K562 (cell line): ENCODE measurements at regions not wholly inside any gene's neighbourhood (a gene's known extent, or its start where the extent isn't known, plus 50 kb on each side); places are given as distances from the start of the nearest gene placed in this dataset.

ENCODE experiments used
- ATAC-seq: fragments of 200-7000 bp; cut with Tn5 transposase; 3 replicates; pipeline ENCODE4 v1.9.1; 2020; ENCODE audit warnings: moderate library complexity
- BruUV-seq: library from RNA; stranded (reverse); fragments of 400-500 nt; replicated peaks from 2 replicates; lab custom pipeline; 2021; lab: Mats Ljungman, UMichigan
- CTCF ChIA-PET: fragments of 300-600 bp; formaldehyde crosslinking; extraction: SDS; loops from one replicate; lab custom pipeline; 2021; ENCODE audit warnings: low intra/inter-chr PET ratio; lab: Yijun Ruan, JAX
- POLR2A ChIA-PET: fragments of 300-600, 350-650 bp; sonication (Branson Sonifier 250); formaldehyde crosslinking; extraction: SDS; loops from one replicate; lab custom pipeline; 2021; ENCODE audit warnings: antibody characterized with exemption, inconsistent platforms; lab: Yijun Ruan, JAX
- DNase-seq, 4 experiments: peaks; one replicate each; pipeline versions ENCODE4 v3.0.0 to v3.0.0-alpha.2; 2011 to 2018; ENCODE audit warnings: low spot score in 3 of 4, mixed read lengths in 3 of 4; ENCODE audit errors: extremely low read depth in 1 of 4
- FAIRE-seq: peaks from 2 replicates; lab custom pipeline; 2011; peaks lifted over from hg19 to GRCh38; lab: Jason Lieb, UNC
- H2AFZ ChIP-seq: 2 replicates; pipeline ENCODE4 v1.6.0; 2011; ENCODE audit warnings: low read depth, low read length, control low read depth, inconsistent platforms
- H3K27ac ChIP-seq: fragments of 200-600 bp; 3 replicates; pipeline ENCODE4 v1.8.0; 2011; ENCODE audit warnings: low read depth, mild to moderate bottlenecking, control low read depth, inconsistent platforms, low read length, moderate library complexity, mixed read lengths; ENCODE audit errors: extremely low read depth
- H3K27me3 ChIP-seq, 2 experiments: fragments of 300-600 bp in 1 of 2; 2 replicates in 1 of 2; 3 replicates in 1 of 2; pipeline versions ENCODE4 v1.6.0 to v1.8.0; 2011; ENCODE audit warnings: inconsistent platforms in 2 of 2, low read length in 2 of 2, mild to moderate bottlenecking in 1 of 2, mixed read lengths in 1 of 2, moderate library complexity in 1 of 2; ENCODE audit not compliant: control insufficient read depth in 2 of 2, insufficient read depth in 2 of 2
- H3K36me3 ChIP-seq: fragments of 300-600 bp; 3 replicates; pipeline ENCODE4 v1.8.0; 2011; ENCODE audit warnings: mild to moderate bottlenecking, low read length, inconsistent platforms; ENCODE audit not compliant: control insufficient read depth, insufficient read depth
- H3K4me1 ChIP-seq, 2 experiments: fragments of 200-600 bp in 1 of 2; replicated peaks in 1 of 2; 2 replicates in 1 of 2; 3 replicates in 1 of 2; pipeline versions ENCODE4 v1.5.1 to v1.8.0; 2011; ENCODE audit warnings: inconsistent platforms in 2 of 2, low read length in 2 of 2, mild to moderate bottlenecking in 1 of 2, mixed read lengths in 1 of 2, moderate library complexity in 1 of 2; ENCODE audit not compliant: control insufficient read depth in 2 of 2, insufficient read depth in 2 of 2
- H3K4me2 ChIP-seq: 2 replicates; pipeline ENCODE4 v1.6.1; 2011; ENCODE audit warnings: low read length, control low read depth, inconsistent platforms, mixed read lengths; ENCODE audit not compliant: insufficient read depth
- H3K4me3 ChIP-seq: fragments of 200-600 bp; sonication (generic), shearing (Covaris generic); 2 replicates; pipeline ENCODE4 v1.5.1; 2016; ENCODE audit warnings: control low read depth, inconsistent platforms
- H3K79me2 ChIP-seq: fragments of 200-600 bp; 3 replicates; pipeline ENCODE4 v1.8.0; 2011; ENCODE audit warnings: low read length, inconsistent platforms; ENCODE audit not compliant: control insufficient read depth, insufficient read depth
- H3K9ac ChIP-seq, 2 experiments: 2 replicates each; pipeline versions ENCODE4 v1.6.0 to v1.6.1; 2011; ENCODE audit warnings: low read depth in 2 of 2, low read length in 2 of 2, control low read depth in 1 of 2, inconsistent platforms in 1 of 2, mild to moderate bottlenecking in 1 of 2, mixed read lengths in 1 of 2; ENCODE audit not compliant: insufficient read depth in 1 of 2
- H3K9me1 ChIP-seq: one replicate; pipeline ENCODE4 v1.6.0; 2011; ENCODE audit warnings: inconsistent platforms, mild to moderate bottlenecking, low read length, moderate library complexity; ENCODE audit not compliant: control insufficient read depth, insufficient read depth
- H3K9me3 ChIP-seq: replicated peaks from 2 replicates; pipeline ENCODE4 v1.5.1; 2011; ENCODE audit warnings: low read depth, low read length, inconsistent platforms; ENCODE audit not compliant: control insufficient read depth, insufficient read depth
- H4K20me1 ChIP-seq: replicated peaks from 2 replicates; pipeline ENCODE4 v1.6.1; 2011; ENCODE audit warnings: low read length, inconsistent platforms, mixed read lengths; ENCODE audit not compliant: control insufficient read depth, insufficient read depth
- BRD9 ChIP-seq: fragments of 450-650 bp; IDR thresholded peaks from 2 replicates; pipeline ENCODE4 v1.6.1; 2018; ENCODE audit warnings: low read depth; ENCODE audit not compliant: partially characterized antibody
- CHD1 ChIP-seq: fragments of 200-600 bp; sonication (generic); IDR thresholded peaks from one replicate; pipeline ENCODE4 v1.6.1; 2012; ENCODE audit warnings: mild to moderate bottlenecking, moderate library complexity, low read length, inconsistent platforms
- DNMT1 ChIP-seq: fragments of 450-650 bp; IDR thresholded peaks from 2 replicates; pipeline ENCODE4 v1.6.1; 2016; ENCODE audit warnings: antibody characterized with exemption, mild to moderate bottlenecking
- ERF ChIP-seq: fragments of 450-650 bp; formaldehyde crosslinking; IDR thresholded peaks from 2 replicates; pipeline ENCODE4 v1.4.0; 2020; ENCODE audit warnings: mild to moderate bottlenecking, mixed read lengths
- KDM2B ChIP-seq: fragments of 250-450 bp; sonication (Bioruptor Pico); IDR thresholded peaks from 2 replicates; pipeline ENCODE4 v1.8.0; 2021; ENCODE audit warnings: mild to moderate bottlenecking, moderate library complexity
- NCOA4 ChIP-seq: fragments of 450-650 bp; IDR thresholded peaks from 2 replicates; pipeline ENCODE4 v1.6.1; 2018; ENCODE audit warnings: mild to moderate bottlenecking; ENCODE audit not compliant: partially characterized antibody
- PRMT5 ChIP-seq: sonication (generic); formaldehyde crosslinking; IDR thresholded peaks from 2 replicates; pipeline ENCODE4 v1.5.0; 2020; ENCODE audit warnings: missing genetic modification reagents
- SAFB2 ChIP-seq: fragments of 200-400 bp; formaldehyde crosslinking; IDR thresholded peaks from 2 replicates; pipeline ENCODE4 v1.6.1; 2018; ENCODE audit warnings: borderline replicate concordance, low read length, low read depth, moderate library complexity; ENCODE audit not compliant: severe bottlenecking
- ZC3H11A ChIP-seq: IDR thresholded peaks from 2 replicates; pipeline ENCODE4 v1.6.1; 2012; ENCODE audit warnings: low read depth, low read length, improper control_type of control experiment
- ZNF282 ChIP-seq: sonication (generic); formaldehyde crosslinking; IDR thresholded peaks from 2 replicates; pipeline ENCODE4 v1.8.1; 2023; ENCODE audit warnings: missing genetic modification reagents
- WGBS: fragments of 100-300 bp; shearing (Covaris generic); methylation state at CpG from one replicate; pipeline ENCODE4 v1.1.6; 2016; ENCODE audit warnings: low coverage, mixed read lengths; ENCODE audit not compliant: insufficient coverage; ENCODE audit errors: missing lambda C conversion rate; 5-methylcytosine and 5-hydroxymethylcytosine counted together
- in situ Hi-C: fragments of 300-500 bp; cut with MboI; formaldehyde crosslinking; loops from 4 replicates; pipeline ENCODE4 v1.15.0; 2018; ENCODE audit warnings: inconsistent platforms, mixed read lengths
- intact Hi-C: fragments of 100-400 bp; cut with micrococcal nuclease; formaldehyde crosslinking; loops from 2 replicates; pipeline ENCODE4 v1.14.2; 2022
- TF ChIP-seq, protein P1 (sequence below): fragments of 250-450 bp; sonication (Bioruptor Pico); IDR thresholded peaks from 2 replicates; pipeline ENCODE4 v1.5.1; 2021; ENCODE audit warnings: mild to moderate bottlenecking
- TF ChIP-seq, protein P2 (sequence below): fragments of 450-650 bp; IDR thresholded peaks from 2 replicates; pipeline ENCODE4 v1.6.1; 2018; ENCODE audit not compliant: partially characterized antibody
- TF ChIP-seq, protein P3 (sequence below): fragments of 450-650 bp; formaldehyde crosslinking; IDR thresholded peaks from 2 replicates; pipeline ENCODE4 v1.4.0; 2020; ENCODE audit warnings: mild to moderate bottlenecking, moderate library complexity
- TF ChIP-seq, protein P4 (sequence below): sonication (generic); formaldehyde crosslinking; IDR thresholded peaks from 2 replicates; pipeline ENCODE4 v1.8.1; 2022; ENCODE audit warnings: missing genetic modification reagents

DNA sequence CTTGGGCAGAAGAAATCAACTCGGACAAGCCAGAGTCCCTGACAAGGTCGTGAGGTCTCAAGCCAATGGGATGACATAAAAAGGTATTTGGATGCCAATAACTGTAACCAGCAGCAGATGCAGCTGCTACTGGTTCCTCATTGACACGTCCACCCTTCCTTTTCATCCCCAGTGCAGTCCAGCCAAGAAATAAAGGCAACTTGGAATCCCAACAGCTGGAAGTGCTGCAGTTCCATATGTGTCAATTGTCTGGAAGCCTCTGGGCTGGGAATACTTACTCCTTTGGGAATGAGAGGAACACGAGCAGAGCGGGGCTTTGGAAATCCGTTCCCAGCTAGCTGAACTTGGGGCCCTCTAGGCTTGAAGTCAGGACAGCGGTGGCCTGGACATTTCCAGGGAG lies 360.4 kb upstream of the ZFHX3 start (continued):
- TF ChIP-seq, protein P1, sequence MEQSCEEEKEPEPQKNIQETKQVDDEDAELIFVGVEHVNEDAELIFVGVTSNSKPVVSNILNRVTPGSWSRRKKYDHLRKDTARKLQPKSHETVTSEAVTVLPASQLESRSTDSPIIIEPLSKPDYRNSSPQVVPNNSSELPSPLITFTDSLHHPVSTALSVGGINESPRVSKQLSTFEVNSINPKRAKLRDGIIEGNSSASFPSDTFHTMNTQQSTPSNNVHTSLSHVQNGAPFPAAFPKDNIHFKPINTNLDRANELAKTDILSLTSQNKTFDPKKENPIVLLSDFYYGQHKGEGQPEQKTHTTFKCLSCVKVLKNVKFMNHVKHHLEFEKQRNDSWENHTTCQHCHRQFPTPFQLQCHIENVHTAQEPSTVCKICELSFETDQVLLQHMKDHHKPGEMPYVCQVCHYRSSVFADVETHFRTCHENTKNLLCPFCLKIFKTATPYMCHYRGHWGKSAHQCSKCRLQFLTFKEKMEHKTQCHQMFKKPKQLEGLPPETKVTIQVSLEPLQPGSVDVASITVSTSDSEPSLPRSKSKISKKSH (CRISPR knock-in tag): no peak
- no peak for TF ChIP-seq PRMT5 (CRISPR knock-in tag)
- no peak for TF ChIP-seq ERF
- no peak for TF ChIP-seq ZC3H11A

DNA sequence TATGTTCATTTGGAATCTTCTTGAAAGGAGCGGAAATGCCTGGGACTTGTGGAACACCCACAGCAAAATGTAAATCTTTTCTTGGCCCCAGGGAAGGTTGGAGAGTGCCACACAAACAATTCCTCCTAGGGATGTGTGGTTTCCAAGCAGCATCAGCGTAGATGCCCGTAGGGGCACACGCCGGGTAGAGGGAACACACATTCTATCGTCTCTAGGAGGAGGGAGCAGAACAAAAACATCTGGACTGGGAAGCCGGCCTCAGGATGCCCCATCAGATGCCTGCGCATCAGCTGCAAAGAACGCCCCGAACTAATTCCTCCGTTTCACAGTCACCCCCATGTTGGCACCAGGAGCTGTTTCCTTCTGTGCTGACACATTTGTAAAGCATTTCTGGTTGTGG lies 357.9 kb upstream of the ZFHX3 start:
- WGBS: 0% methylated on average over 11 of the region's 11 CpGs
- Histone ChIP-seq H3K27me3 (peaks cover 0 to 19% of the 10 kb centered on the region in 2 experiments; a peak in 2 of 5 replicates), H3K4me1 (no peaks in the 10 kb centered on the region), H3K36me3 (no peaks in the 10 kb centered on the region), H4K20me1 (no peaks in the 10 kb centered on the region; the same call in 1 of the 2 replicates), H3K4me3 (no peak overlapping the region), H3K4me2 (no peak overlapping the region), H2AFZ (no peak overlapping the region), H3K9me3 (no peaks in the 10 kb centered on the region), H3K79me2 (no peaks in the 10 kb centered on the region), H3K27ac (no peak overlapping the region), H3K9me1 (no peaks in the 10 kb centered on the region), H3K9ac (no peak overlapping the region)
- DNase-seq: no peak
- in situ Hi-C loops: no loop called here
- intact Hi-C loops: no loop called here
- POLR2A ChIA-PET: no interaction called here
- ATAC-seq: no peak
- BruUV-seq: no TSS peak
- FAIRE-seq: no peak
- CTCF ChIA-PET: no interaction called here
- no peak for TF ChIP-seq ZNF282 (CRISPR knock-in tag)
- TF ChIP-seq, protein P2, sequence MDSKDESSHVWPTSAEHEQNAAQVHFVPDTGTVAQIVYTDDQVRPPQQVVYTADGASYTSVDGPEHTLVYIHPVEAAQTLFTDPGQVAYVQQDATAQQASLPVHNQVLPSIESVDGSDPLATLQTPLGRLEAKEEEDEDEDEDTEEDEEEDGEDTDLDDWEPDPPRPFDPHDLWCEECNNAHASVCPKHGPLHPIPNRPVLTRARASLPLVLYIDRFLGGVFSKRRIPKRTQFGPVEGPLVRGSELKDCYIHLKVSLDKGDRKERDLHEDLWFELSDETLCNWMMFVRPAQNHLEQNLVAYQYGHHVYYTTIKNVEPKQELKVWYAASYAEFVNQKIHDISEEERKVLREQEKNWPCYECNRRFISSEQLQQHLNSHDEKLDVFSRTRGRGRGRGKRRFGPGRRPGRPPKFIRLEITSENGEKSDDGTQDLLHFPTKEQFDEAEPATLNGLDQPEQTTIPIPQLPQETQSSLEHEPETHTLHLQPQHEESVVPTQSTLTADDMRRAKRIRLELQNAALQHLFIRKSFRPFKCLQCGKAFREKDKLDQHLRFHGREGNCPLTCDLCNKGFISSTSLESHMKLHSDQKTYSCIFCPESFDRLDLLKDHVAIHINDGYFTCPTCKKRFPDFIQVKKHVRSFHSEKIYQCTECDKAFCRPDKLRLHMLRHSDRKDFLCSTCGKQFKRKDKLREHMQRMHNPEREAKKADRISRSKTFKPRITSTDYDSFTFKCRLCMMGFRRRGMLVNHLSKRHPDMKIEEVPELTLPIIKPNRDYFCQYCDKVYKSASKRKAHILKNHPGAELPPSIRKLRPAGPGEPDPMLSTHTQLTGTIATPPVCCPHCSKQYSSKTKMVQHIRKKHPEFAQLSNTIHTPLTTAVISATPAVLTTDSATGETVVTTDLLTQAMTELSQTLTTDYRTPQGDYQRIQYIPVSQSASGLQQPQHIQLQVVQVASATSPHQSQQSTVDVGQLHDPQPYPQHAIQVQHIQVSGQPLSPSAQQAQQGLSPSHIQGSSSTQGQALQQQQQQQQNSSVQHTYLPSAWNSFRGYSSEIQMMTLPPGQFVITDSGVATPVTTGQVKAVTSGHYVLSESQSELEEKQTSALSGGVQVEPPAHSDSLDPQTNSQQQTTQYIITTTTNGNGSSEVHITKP: no peak
- TF ChIP-seq KDM2B (CRISPR knock-in tag): no peak
- TF ChIP-seq BRD9: no peak
- no peak for TF ChIP-seq CHD1
- TF ChIP-seq DNMT1: no peak
- TF ChIP-seq SAFB2: no peak
- no peak for TF ChIP-seq NCOA4
- TF ChIP-seq, protein P3, sequence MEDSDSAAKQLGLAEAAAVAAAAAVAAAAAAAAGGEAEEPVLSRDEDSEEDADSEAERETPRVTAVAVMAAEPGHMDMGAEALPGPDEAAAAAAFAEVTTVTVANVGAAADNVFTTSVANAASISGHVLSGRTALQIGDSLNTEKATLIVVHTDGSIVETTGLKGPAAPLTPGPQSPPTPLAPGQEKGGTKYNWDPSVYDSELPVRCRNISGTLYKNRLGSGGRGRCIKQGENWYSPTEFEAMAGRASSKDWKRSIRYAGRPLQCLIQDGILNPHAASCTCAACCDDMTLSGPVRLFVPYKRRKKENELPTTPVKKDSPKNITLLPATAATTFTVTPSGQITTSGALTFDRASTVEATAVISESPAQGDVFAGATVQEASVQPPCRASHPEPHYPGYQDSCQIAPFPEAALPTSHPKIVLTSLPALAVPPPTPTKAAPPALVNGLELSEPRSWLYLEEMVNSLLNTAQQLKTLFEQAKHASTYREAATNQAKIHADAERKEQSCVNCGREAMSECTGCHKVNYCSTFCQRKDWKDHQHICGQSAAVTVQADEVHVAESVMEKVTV (CRISPR knock-in tag): no peak
- TF ChIP-seq, protein P4, sequence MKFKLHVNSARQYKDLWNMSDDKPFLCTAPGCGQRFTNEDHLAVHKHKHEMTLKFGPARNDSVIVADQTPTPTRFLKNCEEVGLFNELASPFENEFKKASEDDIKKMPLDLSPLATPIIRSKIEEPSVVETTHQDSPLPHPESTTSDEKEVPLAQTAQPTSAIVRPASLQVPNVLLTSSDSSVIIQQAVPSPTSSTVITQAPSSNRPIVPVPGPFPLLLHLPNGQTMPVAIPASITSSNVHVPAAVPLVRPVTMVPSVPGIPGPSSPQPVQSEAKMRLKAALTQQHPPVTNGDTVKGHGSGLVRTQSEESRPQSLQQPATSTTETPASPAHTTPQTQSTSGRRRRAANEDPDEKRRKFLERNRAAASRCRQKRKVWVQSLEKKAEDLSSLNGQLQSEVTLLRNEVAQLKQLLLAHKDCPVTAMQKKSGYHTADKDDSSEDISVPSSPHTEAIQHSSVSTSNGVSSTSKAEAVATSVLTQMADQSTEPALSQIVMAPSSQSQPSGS: no peak
